ENCODE measurements at regions not wholly inside any gene's neighbourhood (a gene's known extent, or its start where the extent isn't known, plus 50 kb on each side); places are given as distances from the start of the nearest gene placed in this dataset.

- ATAC-seq (replicated peaks), result no peak
- Mint-ChIP-seq H3K4me3 (no peak overlapping the region), H3K27me3 (peaks cover 15% of the 10 kb centered on the region in 2 donors), H3K9me3 (no peaks in the 10 kb centered on the region), H3K4me1 (ENCODE audit: low read depth in 2 of 2) (peaks cover 0 to 2% of the 10 kb centered on the region in 2 donors), H3K27ac (no peak overlapping the region), H3K36me3 (ENCODE audit: insufficient read depth) (peaks cover 3% of the 10 kb centered on the region)
- no peak for DNase-seq
Observed at GRCh38 chr7:106774213-106774767, 90.8 kb upstream of the PIK3CG start.

DNA sequence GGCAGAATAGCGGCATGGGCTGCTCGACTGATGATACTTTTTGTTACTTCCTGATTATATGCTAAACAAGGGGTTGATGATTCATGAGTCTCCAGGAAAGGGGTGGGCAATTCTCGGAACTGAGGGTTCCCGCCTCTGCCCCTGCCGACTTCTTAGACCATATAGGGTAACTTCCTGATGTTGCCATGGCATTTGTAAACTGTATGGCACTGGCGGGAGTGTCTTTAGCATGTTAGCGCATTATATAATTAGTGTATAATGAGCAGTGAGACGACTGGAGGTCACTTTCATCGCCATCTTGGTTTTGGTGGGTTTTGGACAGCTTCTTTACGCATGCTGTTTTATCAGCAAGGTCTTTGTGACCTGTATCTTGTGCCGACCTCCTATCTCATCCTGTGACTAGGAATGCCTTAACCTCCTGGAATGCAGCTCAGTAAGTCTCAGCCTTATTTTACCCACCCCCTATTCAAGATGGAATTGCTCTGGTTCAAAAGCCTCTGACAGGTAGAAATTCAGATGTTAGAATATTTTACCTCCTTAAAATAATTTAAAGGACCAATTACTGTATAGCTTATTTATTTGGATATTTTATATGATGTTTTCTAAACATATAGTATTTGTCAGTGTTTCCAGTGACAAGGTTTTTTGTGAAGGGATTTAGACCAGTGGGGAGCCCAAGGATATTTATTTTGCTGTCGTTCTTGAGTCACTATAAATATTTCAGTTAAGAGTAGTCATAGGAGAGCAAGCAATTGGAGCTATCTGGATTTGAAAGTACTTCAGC, 90.1 kb upstream of the PIK3CG start:
- Mint-ChIP-seq H3K36me3 (ENCODE audit: insufficient read depth) (peaks cover 3% of the 10 kb centered on the region), H3K4me1 (ENCODE audit: low read depth in 2 of 2) (peaks cover 0 to 2% of the 10 kb centered on the region in 2 donors), H3K27ac (no peak overlapping the region), H3K27me3 (peaks cover 15% of the 10 kb centered on the region in 2 donors), H3K4me3 (no peak overlapping the region), H3K9me3 (no peaks in the 10 kb centered on the region)
- ATAC-seq (replicated peaks), result peak; percentile 64
- DNase-seq, result no peak

GRCh38 chr7:106775552-106775936, 89.5 kb upstream of the PIK3CG start:
- Mint-ChIP-seq H3K4me1 (ENCODE audit: low read depth in 2 of 2) (peaks cover 0 to 2% of the 10 kb centered on the region in 2 donors), H3K4me3 (no peak overlapping the region), H3K27ac (no peak overlapping the region), H3K36me3 (ENCODE audit: insufficient read depth) (peaks cover 3% of the 10 kb centered on the region), H3K9me3 (no peaks in the 10 kb centered on the region), H3K27me3 (peaks cover 15% of the 10 kb centered on the region in 2 donors)
- ATAC-seq (replicated peaks), result no peak
- no peak for DNase-seq

- Mint-ChIP-seq H3K4me3 (no peak overlapping the region), H3K36me3 (ENCODE audit: insufficient read depth) (peaks cover 3% of the 10 kb centered on the region), H3K9me3 (no peaks in the 10 kb centered on the region), H3K27me3 (peaks cover 15% of the 10 kb centered on the region in 2 donors), H3K4me1 (ENCODE audit: low read depth in 2 of 2) (peaks cover 0 to 2% of the 10 kb centered on the region in 2 donors), H3K27ac (no peak overlapping the region)
- DNase-seq, result no peak
- ATAC-seq (replicated peaks), result no peak
Observed at GRCh38 chr7:106775975-106776607, 89.0 kb upstream of the PIK3CG start.

- DNase-seq (no peak), ATAC-seq (replicated peaks) (no peak)
- Mint-ChIP-seq H3K36me3 (ENCODE audit: insufficient read depth) (peaks cover 3% of the 10 kb centered on the region), H3K4me3 (no peak overlapping the region), H3K9me3 (no peaks in the 10 kb centered on the region), H3K27me3 (peaks cover 15% of the 10 kb centered on the region in 2 donors), H3K27ac (no peak overlapping the region), H3K4me1 (ENCODE audit: low read depth in 2 of 2) (peaks cover 0 to 2% of the 10 kb centered on the region in 2 donors)
Observed at GRCh38 chr7:106776618-106777347, 88.3 kb upstream of the PIK3CG start.

DNA sequence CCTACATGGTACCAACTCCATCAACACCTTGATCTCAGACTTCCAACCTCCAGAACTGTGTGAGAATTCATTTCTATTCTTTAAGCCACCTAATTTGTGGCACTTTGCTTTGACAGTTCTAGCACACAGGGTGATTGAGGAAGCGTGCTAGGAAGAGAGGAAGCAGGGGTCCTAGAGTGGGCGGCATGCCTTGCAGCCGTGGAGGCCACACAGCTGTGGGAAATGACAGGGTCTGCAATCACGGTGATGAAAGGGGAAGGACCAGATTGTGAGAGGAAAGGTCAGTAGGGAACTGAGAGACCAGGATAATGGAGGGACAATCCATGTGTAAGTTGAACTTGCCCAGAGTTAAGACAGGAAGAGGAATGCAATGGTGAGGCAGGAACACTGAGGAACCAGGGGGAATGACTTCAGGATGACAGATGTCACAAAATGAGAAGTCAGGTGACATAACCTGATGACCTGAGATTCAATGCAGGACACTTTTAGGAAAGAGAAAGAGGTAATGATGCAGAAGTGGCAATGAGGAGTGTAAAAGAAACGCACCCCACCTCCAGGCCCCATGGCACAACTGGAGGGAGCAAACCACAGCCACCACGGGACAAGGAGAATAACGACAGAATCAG, 87.3 kb upstream of the PIK3CG start:
- no peak overlapping the region for H3K27ac Mint-ChIP-seq
- H3K4me1 Mint-ChIP-seq (ENCODE audit: low read depth in 2 of 2), result peaks cover 0 to 2% of the 10 kb centered on the region in 2 donors
- no peaks in the 10 kb centered on the region for H3K9me3 Mint-ChIP-seq
- H3K4me3 Mint-ChIP-seq, result no peak overlapping the region
- DNase-seq (no peak), ATAC-seq (replicated peaks) (no peak)
- peaks cover 15% of the 10 kb centered on the region in 2 donors for H3K27me3 Mint-ChIP-seq
- H3K36me3 Mint-ChIP-seq (ENCODE audit: insufficient read depth), result peaks cover 3% of the 10 kb centered on the region

DNA sequence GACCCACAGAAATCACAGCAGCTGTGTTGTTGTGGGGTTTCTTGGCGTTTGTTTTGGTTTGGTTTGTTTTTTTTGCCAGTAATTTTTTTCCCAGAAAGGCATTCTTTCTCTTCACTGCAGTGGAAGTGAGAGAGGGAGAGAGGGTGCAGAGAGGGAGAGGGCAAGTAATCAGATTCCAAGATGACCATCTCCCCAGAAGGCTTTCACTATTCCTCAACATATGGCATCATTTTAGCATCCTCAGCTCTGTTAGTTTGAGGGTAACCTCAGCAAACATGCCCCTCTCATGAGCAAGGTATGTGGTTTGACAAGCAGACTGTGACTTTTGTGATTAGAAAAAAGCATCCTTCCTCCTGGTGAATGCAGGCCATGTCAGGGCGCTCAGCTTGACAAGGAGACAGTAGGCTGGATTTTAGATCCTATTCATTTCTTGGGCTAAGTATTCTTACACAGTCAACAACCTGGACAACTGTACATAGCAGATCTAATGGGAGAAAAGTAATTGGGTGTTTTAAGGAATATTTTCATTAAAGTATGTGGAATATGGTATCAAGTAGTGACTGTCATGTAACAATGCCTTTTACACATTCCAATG, 86.3 kb upstream of the PIK3CG start:
- H3K9me3 Mint-ChIP-seq, result no peaks in the 10 kb centered on the region
- peaks cover 0 to 2% of the 10 kb centered on the region in 2 donors for H3K4me1 Mint-ChIP-seq (ENCODE audit: low read depth in 2 of 2)
- H3K36me3 Mint-ChIP-seq (ENCODE audit: insufficient read depth), result peaks cover 3% of the 10 kb centered on the region
- ATAC-seq (replicated peaks) (no peak), DNase-seq (no peak)
- no peak overlapping the region for H3K4me3 Mint-ChIP-seq
- H3K27me3 Mint-ChIP-seq, result peaks cover 15% of the 10 kb centered on the region in 2 donors
- H3K27ac Mint-ChIP-seq, result no peak overlapping the region

DNA sequence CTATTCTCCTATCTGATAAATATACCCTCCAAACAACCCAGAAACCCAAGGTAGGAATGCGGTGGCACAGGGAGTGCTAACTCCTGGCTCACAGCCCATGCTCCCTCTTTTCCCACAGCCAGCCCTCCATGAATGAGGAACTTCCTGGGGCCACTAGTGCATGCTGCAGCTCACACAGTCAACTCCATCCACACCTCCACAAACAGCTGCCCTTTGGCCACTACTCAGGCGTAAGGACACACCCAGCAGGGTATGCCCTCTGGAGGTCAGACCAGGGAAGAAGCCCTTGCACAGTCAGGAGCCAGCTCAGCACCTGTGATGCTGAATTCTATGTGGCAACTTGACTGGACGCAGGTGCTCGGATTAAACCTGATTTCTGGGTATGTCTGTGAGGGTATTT, 85.2 kb upstream of the PIK3CG start:
- H3K9me3 Mint-ChIP-seq, result no peaks in the 10 kb centered on the region
- H3K4me3 Mint-ChIP-seq, result no peak overlapping the region
- H3K36me3 Mint-ChIP-seq (ENCODE audit: insufficient read depth), result peaks cover 3% of the 10 kb centered on the region
- peaks cover 15% of the 10 kb centered on the region in 2 donors for H3K27me3 Mint-ChIP-seq
- ATAC-seq (replicated peaks) (no peak), DNase-seq (no peak)
- no peak overlapping the region for H3K27ac Mint-ChIP-seq
- H3K4me1 Mint-ChIP-seq (ENCODE audit: low read depth in 2 of 2), result no peaks in the 10 kb centered on the region

- ATAC-seq (replicated peaks) (no peak), DNase-seq (no peak)
- no peaks in the 10 kb centered on the region for H3K4me1 Mint-ChIP-seq (ENCODE audit: low read depth in 2 of 2)
- no peak overlapping the region for H3K27ac Mint-ChIP-seq
- H3K9me3 Mint-ChIP-seq, result no peaks in the 10 kb centered on the region
- H3K36me3 Mint-ChIP-seq (ENCODE audit: insufficient read depth), result peaks cover 3% of the 10 kb centered on the region
- peaks cover 11 to 15% of the 10 kb centered on the region in 2 donors for H3K27me3 Mint-ChIP-seq
- H3K4me3 Mint-ChIP-seq, result no peak overlapping the region
Observed at GRCh38 chr7:106781007-106781406, 84.1 kb upstream of the PIK3CG start.

- H3K36me3 Mint-ChIP-seq (ENCODE audit: insufficient read depth), result peaks cover 3% of the 10 kb centered on the region
- H3K27me3 Mint-ChIP-seq, result peaks cover 2 to 12% of the 10 kb centered on the region in 2 donors
- no peaks in the 10 kb centered on the region for H3K4me1 Mint-ChIP-seq (ENCODE audit: low read depth in 2 of 2)
- H3K4me3 Mint-ChIP-seq, result no peak overlapping the region
- DNase-seq, result no peak
- H3K9me3 Mint-ChIP-seq, result no peaks in the 10 kb centered on the region
- H3K27ac Mint-ChIP-seq, result no peak overlapping the region
- no peak for ATAC-seq (replicated peaks)
Observed at GRCh38 chr7:106781828-106782544, 83.1 kb upstream of the PIK3CG start.

- H3K36me3 Mint-ChIP-seq (ENCODE audit: insufficient read depth), result no peaks in the 10 kb centered on the region
- DNase-seq, result no peak
- H3K4me1 Mint-ChIP-seq (ENCODE audit: low read depth in 2 of 2), result no peaks in the 10 kb centered on the region
- H3K9me3 Mint-ChIP-seq, result no peaks in the 10 kb centered on the region
- H3K27me3 Mint-ChIP-seq, result no peaks in the 10 kb centered on the region
- no peak overlapping the region for H3K27ac Mint-ChIP-seq
- no peak for ATAC-seq (replicated peaks)
- no peak overlapping the region for H3K4me3 Mint-ChIP-seq
Observed at GRCh38 chr7:106783286-106783685, 81.8 kb upstream of the PIK3CG start.

GRCh38 chr7:106788637-106789036, 76.4 kb upstream of the PIK3CG start:
- peak in 1 of 3 experiments; percentile 16 for DNase-seq
- no peak overlapping the region for H3K27ac Mint-ChIP-seq
- H3K9me3 Mint-ChIP-seq, result no peaks in the 10 kb centered on the region
- no peak for ATAC-seq (replicated peaks)
- no peak overlapping the region for H3K4me3 Mint-ChIP-seq
- H3K36me3 Mint-ChIP-seq (ENCODE audit: insufficient read depth), result no peaks in the 10 kb centered on the region
- H3K4me1 Mint-ChIP-seq (ENCODE audit: low read depth in 2 of 2), result peaks cover 0 to 4% of the 10 kb centered on the region in 2 donors
- peaks cover 17% of the 10 kb centered on the region in 2 donors for H3K27me3 Mint-ChIP-seq

Data from effector memory CD8-positive, alpha-beta T cell (primary cell).